HUES6 (cell line): ENCODE measurements at regions not wholly inside any gene's neighbourhood (a gene's known extent, or its start where the extent isn't known, plus 50 kb on each side); places are given as distances from the start of the nearest gene placed in this dataset.

ENCODE experiments used
- H3K27ac ChIP-seq: 2 replicates; pipeline ENCODE4 v1.7.0; 2013; ENCODE audit warnings: low read depth, mild to moderate bottlenecking, low read length, inconsistent platforms
- H3K27me3 ChIP-seq: 2 replicates; pipeline ENCODE4 v1.6.1; 2013; ENCODE audit warnings: low read length; ENCODE audit not compliant: control insufficient read depth, insufficient read depth
- H3K36me3 ChIP-seq: 2 replicates; pipeline ENCODE4 v1.6.1; 2013; ENCODE audit warnings: low read length; ENCODE audit not compliant: control insufficient read depth, insufficient read depth
- H3K4me1 ChIP-seq: 2 replicates; pipeline ENCODE4 v1.6.1; 2013; ENCODE audit warnings: low read length; ENCODE audit not compliant: control insufficient read depth, insufficient read depth
- H3K4me3 ChIP-seq: 2 replicates; pipeline ENCODE4 v1.5.1; 2013; ENCODE audit warnings: low read depth, low read length
- H3K9ac ChIP-seq: one replicate; pipeline ENCODE4 v1.6.1; 2013; ENCODE audit warnings: mild to moderate bottlenecking, low read length
- H3K9me3 ChIP-seq: 2 replicates; pipeline ENCODE4 v1.6.1; 2013; ENCODE audit warnings: low read depth, low read length; ENCODE audit not compliant: control insufficient read depth, insufficient read depth

- H3K4me3 ChIP-seq: no peak overlapping the region
- H3K9me3 ChIP-seq: no peaks in the 10 kb centered on the region
- H3K27me3 ChIP-seq: no peaks in the 10 kb centered on the region
- no peaks in the 10 kb centered on the region for H3K4me1 ChIP-seq
- H3K9ac ChIP-seq: no peak overlapping the region
- no peaks in the 10 kb centered on the region for H3K36me3 ChIP-seq
- no peak overlapping the region for H3K27ac ChIP-seq
Measured at GRCh38 chr10:8993864-8994263, 939.4 kb downstream of the GATA3 start.

- H3K4me1 ChIP-seq: no peaks in the 10 kb centered on the region
- no peak overlapping the region for H3K27ac ChIP-seq
- H3K4me3 ChIP-seq: no peak overlapping the region
- no peaks in the 10 kb centered on the region for H3K27me3 ChIP-seq
- H3K9ac ChIP-seq: no peak overlapping the region
- no peaks in the 10 kb centered on the region for H3K36me3 ChIP-seq
- no peaks in the 10 kb centered on the region for H3K9me3 ChIP-seq
Measured at GRCh38 chr10:8998751-8999150, 944.3 kb downstream of the GATA3 start.

GRCh38 chr10:9003122-9003521 lies 948.6 kb downstream of the GATA3 start:
- H3K9me3 ChIP-seq: no peaks in the 10 kb centered on the region
- H3K27ac ChIP-seq: no peak overlapping the region
- H3K4me1 ChIP-seq: no peaks in the 10 kb centered on the region
- H3K36me3 ChIP-seq: no peaks in the 10 kb centered on the region
- H3K9ac ChIP-seq: no peak overlapping the region
- no peak overlapping the region for H3K4me3 ChIP-seq
- no peaks in the 10 kb centered on the region for H3K27me3 ChIP-seq

DNA sequence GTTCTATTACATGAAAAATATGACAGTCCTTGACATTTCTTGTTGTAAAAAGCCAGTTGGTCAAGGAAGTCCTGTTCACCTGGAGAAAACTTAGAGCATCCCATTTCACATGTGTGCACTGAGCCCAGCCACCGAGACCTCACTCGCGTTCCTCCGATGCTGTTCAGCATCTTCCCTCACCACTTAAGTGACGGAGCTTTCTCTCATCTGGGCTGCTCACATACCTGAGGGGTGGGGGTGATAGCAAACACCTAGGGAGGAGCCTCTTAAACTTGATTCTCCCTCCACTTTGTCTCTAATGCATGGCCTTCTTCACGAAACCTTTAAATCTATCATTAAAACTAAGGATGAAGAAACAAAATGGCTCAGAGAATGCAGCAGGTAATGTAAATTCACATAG lies 950.2 kb downstream of the GATA3 start:
- no peaks in the 10 kb centered on the region for H3K9me3 ChIP-seq
- no peaks in the 10 kb centered on the region for H3K36me3 ChIP-seq
- H3K4me3 ChIP-seq: no peak overlapping the region
- H3K9ac ChIP-seq: no peak overlapping the region
- no peaks in the 10 kb centered on the region for H3K4me1 ChIP-seq
- H3K27me3 ChIP-seq: no peaks in the 10 kb centered on the region
- H3K27ac ChIP-seq: no peak overlapping the region

- Histone ChIP-seq H3K27me3 (no peaks in the 10 kb centered on the region), H3K9ac (no peak overlapping the region), H3K9me3 (no peaks in the 10 kb centered on the region), H3K27ac (no peak overlapping the region), H3K4me3 (no peak overlapping the region), H3K36me3 (no peaks in the 10 kb centered on the region), H3K4me1 (peaks cover 3% of the 10 kb centered on the region; the same call in 1 of the 2 replicates)
Measured at GRCh38 chr10:9009505-9009904, 955.0 kb downstream of the GATA3 start.

GRCh38 chr10:9010093-9010492 lies 955.6 kb downstream of the GATA3 start:
- H3K36me3 ChIP-seq: no peaks in the 10 kb centered on the region
- H3K9me3 ChIP-seq: no peaks in the 10 kb centered on the region
- H3K27ac ChIP-seq: no peak overlapping the region
- peaks cover 3% of the 10 kb centered on the region; the same call in 1 of the 2 replicates for H3K4me1 ChIP-seq
- H3K4me3 ChIP-seq: no peak overlapping the region
- H3K9ac ChIP-seq: no peak overlapping the region
- no peaks in the 10 kb centered on the region for H3K27me3 ChIP-seq

DNA sequence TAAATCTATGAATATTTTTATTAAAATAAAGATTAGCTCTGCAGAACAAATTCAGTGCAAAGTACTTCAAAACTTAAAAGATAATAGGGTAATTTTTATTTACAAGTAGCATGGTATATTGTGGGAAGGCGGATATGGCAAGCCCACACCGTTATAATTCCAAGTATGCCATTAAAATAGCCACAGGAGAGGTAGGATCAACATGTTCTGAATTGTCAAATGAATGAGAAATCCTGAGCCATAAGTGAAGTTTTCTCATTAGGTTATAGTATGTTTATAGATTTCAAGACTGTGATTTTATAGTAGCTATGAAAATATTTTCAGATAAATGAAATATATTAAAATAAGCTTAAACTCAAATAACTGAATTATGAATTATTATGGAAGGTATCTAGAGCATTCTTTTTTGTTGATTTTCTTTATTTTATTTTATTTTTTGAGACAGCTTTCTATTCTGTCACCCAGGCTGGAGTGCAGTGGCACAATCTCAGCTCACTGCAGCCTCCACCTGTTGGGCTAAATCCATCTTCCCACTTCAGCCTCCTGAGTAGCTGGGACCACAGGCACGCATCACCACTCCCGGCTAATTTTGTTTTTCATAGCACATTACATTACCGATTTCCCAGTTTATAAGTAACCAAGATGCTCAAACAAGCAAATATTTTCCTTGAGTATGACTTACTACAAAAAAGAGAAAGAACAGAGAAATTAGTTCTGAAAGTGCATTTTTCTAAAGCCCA lies 956.6 kb downstream of the GATA3 start:
- Histone ChIP-seq H3K36me3 (no peaks in the 10 kb centered on the region), H3K27me3 (no peaks in the 10 kb centered on the region), H3K4me3 (no peak overlapping the region), H3K9ac (no peak overlapping the region), H3K9me3 (no peaks in the 10 kb centered on the region), H3K27ac (no peak overlapping the region), H3K4me1 (peaks cover 3% of the 10 kb centered on the region; the same call in 1 of the 2 replicates)

GRCh38 chr10:9012312-9012711 lies 957.8 kb downstream of the GATA3 start:
- H3K4me1 ChIP-seq: peaks cover 3% of the 10 kb centered on the region; the same call in 1 of the 2 replicates
- no peaks in the 10 kb centered on the region for H3K27me3 ChIP-seq
- H3K4me3 ChIP-seq: no peak overlapping the region
- H3K36me3 ChIP-seq: no peaks in the 10 kb centered on the region
- H3K9ac ChIP-seq: no peak overlapping the region
- H3K27ac ChIP-seq: no peak overlapping the region
- H3K9me3 ChIP-seq: no peaks in the 10 kb centered on the region

GRCh38 chr10:9015005-9015404 lies 960.5 kb downstream of the GATA3 start:
- no peak overlapping the region for H3K9ac ChIP-seq
- H3K4me3 ChIP-seq: no peak overlapping the region
- H3K9me3 ChIP-seq: no peaks in the 10 kb centered on the region
- no peaks in the 10 kb centered on the region for H3K36me3 ChIP-seq
- no peaks in the 10 kb centered on the region for H3K27me3 ChIP-seq
- H3K4me1 ChIP-seq: peaks cover 3% of the 10 kb centered on the region; the same call in 1 of the 2 replicates
- H3K27ac ChIP-seq: no peak overlapping the region

DNA sequence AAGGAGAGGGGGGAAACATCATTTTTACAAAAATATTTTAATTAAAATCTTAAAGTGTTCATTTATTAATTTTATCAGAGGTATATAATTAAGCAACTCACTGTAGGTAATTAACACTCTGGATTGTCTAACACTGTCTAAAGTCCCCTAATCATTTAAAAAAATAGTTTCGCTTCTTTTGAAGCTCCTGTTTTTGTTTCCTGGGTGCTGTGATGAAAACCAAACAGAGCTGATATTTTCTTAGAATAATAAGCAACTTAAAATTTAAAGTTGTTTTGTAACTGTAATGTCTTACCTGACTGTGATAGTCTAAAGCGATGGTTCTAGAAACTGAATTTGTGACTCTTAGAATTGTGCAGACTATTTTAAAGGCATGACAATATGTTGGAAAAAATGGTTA lies 961.0 kb downstream of the GATA3 start:
- Histone ChIP-seq H3K9me3 (no peaks in the 10 kb centered on the region), H3K4me1 (no peaks in the 10 kb centered on the region; the same call in 1 of the 2 replicates), H3K9ac (no peak overlapping the region), H3K27ac (no peak overlapping the region), H3K27me3 (no peaks in the 10 kb centered on the region), H3K36me3 (no peaks in the 10 kb centered on the region), H3K4me3 (no peak overlapping the region)

GRCh38 chr10:9016930-9017329 lies 962.4 kb downstream of the GATA3 start:
- Histone ChIP-seq H3K4me1 (no peaks in the 10 kb centered on the region; the same call in 1 of the 2 replicates), H3K36me3 (no peaks in the 10 kb centered on the region), H3K9me3 (no peaks in the 10 kb centered on the region), H3K9ac (no peak overlapping the region), H3K27me3 (no peaks in the 10 kb centered on the region), H3K4me3 (no peak overlapping the region), H3K27ac (no peak overlapping the region)
